Heart right ventricle (tissue), 16 donors: ENCODE measurements at regions not wholly inside any gene's neighbourhood (a gene's known extent, or its start where the extent isn't known, plus 50 kb on each side); places are given as distances from the start of the nearest gene placed in this dataset.

Source experiments
- ATAC-seq, 8 donors: fragments of 200-7000 bp; cut with Tn5 transposase; one replicate each; pipeline ENCODE4 v1.9.1; 2020; ENCODE audit warnings: mild to moderate bottlenecking in 8 of 8, moderate library complexity in 8 of 8, moderate number of reproducible peaks in 1 of 8
- DNase-seq, 2 donors: peaks; one replicate each; pipeline ENCODE4 v3.0.0-alpha.2; 2020
- H3K27ac ChIP-seq, 10 donors: fragments of 200-600 bp; sonication (generic) in 2 of 10; one replicate each; pipeline versions ENCODE4 v1.5.0 to v1.8.0; 2020 to 2022; ENCODE audit warnings: mild to moderate bottlenecking in 3 of 10
- H3K27me3 ChIP-seq, 7 donors: fragments of 200-600 bp; one replicate each; pipeline ENCODE4 v1.8.0; 2021 to 2022; ENCODE audit warnings: mild to moderate bottlenecking in 2 of 7
- H3K36me3 ChIP-seq, 9 donors: fragments of 200-600 bp; sonication (generic) in 1 of 9; one replicate each; pipeline versions ENCODE4 v1.5.0 to v1.8.0; 2020 to 2022; ENCODE audit warnings: mild to moderate bottlenecking in 2 of 9
- H3K4me1 ChIP-seq, 9 donors: fragments of 200-600 bp; sonication (generic) in 1 of 9; one replicate each; pipeline versions ENCODE4 v1.5.0 to v1.8.0; 2020 to 2022; ENCODE audit warnings: mild to moderate bottlenecking in 4 of 9
- H3K4me3 ChIP-seq, 10 donors: fragments of 200-600 bp; sonication (generic) in 2 of 10; one replicate each; pipeline versions ENCODE4 v1.5.0 to v1.8.0; 2020 to 2022; ENCODE audit warnings: mild to moderate bottlenecking in 7 of 10, moderate library complexity in 2 of 10
- H3K9me3 ChIP-seq, 11 donors: fragments of 200-600 bp in 10 of 11; sonication (generic) in 2 of 11; one replicate each; pipeline versions ENCODE4 v1.5.0 to v1.8.0; 2013 to 2022; ENCODE audit warnings: mild to moderate bottlenecking in 2 of 11, control low read depth in 1 of 11, moderate library complexity in 1 of 11
- WGBS, 2 donors: extraction: QIAGEN DNeasy Blood & Tissue Kit; methylation state at CpG; one replicate each; pipeline ENCODE4 v1.1.7; 2013; ENCODE audit warnings: inconsistent platforms in 1 of 2; 5-methylcytosine and 5-hydroxymethylcytosine counted together
- intact Hi-C, 10 donors: fragments of 100-400 bp; cut with DNase I; formaldehyde crosslinking; loops; one replicate each; pipeline versions ENCODE4 v1.11.1 to v1.14.2; 2022
- TF ChIP-seq, protein P1 (sequence below), 9 donors: fragments of 200-600 bp; sonication (generic) in 2 of 9; IDR thresholded peaks; one replicate each; pipeline versions ENCODE4 v1.5.0 to v1.8.0; 2021 to 2022; ENCODE audit warnings: antibody characterized with exemption in 9 of 9, mild to moderate bottlenecking in 5 of 9, moderate library complexity in 1 of 9
- donor health status: Arrhythmogenic right ventricular cardiomyopathy.
- donor health status: ischemic (EF 13 %, LVEDD 7.1; RV severe dilation, severe dysfunction).
- donor health status: healthy with polysubstance abuse.
- donor health status: DM: no; HTN: yes; CAD: no.
- donor health status: DM: no; HTN: no; CAD: no.
- donor health status: ischemic (EF 25% LVEDD 6.9; RV normal size, moderate dysfunction).
- donor health status: ischemic (EF 25% LVEDD 5.7; RV mildly dilated, moderate dysfunction).
- donor health status: healthy.
- donor health status: DM: yes; HTN: yes; CAD: no.
- donor health status: Ischemic cardiomyopathy.
- donor health status: ischemic (EF 35%, LVEDD 5.7; RV mildly dilated, moderate dysfunction).
- donor health status: nonischemic (EF 11% LVEDD 7.7; RV severe dilation, severe dysfunction).
- donor health status: DM: yes; HTN: yes; CAD: no.
- donor health status: PGD.
- donor health status: ischemic (EF 29% LVEDD 5.4; RV normal size, mild dysfunction).
- donor health status: nonischemic (EF 23%, LVEDD 6.1; RV moderate dilation, normal function).

DNA sequence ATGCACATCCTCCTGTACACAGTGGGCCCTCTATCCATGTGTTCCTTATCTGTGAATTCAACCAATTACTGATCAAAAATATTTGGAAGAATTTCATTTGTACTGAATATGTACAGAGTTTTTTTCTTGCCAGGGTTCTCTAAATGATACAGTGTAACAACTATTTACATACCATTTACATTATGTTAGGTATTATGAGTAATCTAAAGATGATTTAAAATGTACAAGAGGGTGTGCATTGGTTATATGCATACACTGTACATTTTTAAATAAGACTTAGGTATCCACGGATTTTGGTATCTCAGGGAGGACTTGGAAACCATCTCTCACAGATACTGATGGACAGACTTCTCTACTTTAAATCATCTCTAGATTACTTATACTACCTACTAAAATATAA lies 1333.9 kb downstream of the PCDH18 start:
- Histone ChIP-seq H3K27me3 (no peaks in the 10 kb centered on the region), H3K4me3 (no peak overlapping the region), H3K4me1 (no peaks in the 10 kb centered on the region), H3K27ac (no peak overlapping the region), H3K36me3 (no peaks in the 10 kb centered on the region), H3K9me3 (no peaks in the 10 kb centered on the region)
- TF ChIP-seq, protein P1, sequence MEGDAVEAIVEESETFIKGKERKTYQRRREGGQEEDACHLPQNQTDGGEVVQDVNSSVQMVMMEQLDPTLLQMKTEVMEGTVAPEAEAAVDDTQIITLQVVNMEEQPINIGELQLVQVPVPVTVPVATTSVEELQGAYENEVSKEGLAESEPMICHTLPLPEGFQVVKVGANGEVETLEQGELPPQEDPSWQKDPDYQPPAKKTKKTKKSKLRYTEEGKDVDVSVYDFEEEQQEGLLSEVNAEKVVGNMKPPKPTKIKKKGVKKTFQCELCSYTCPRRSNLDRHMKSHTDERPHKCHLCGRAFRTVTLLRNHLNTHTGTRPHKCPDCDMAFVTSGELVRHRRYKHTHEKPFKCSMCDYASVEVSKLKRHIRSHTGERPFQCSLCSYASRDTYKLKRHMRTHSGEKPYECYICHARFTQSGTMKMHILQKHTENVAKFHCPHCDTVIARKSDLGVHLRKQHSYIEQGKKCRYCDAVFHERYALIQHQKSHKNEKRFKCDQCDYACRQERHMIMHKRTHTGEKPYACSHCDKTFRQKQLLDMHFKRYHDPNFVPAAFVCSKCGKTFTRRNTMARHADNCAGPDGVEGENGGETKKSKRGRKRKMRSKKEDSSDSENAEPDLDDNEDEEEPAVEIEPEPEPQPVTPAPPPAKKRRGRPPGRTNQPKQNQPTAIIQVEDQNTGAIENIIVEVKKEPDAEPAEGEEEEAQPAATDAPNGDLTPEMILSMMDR (IDR thresholded peaks at IDR 0.05): no peak
- DNase-seq: no peak
- intact Hi-C loops: loop anchor here in 1 of 10 donors (2.0 kb wide), 1 partner anchor 14 kb away; no protein-coding TSS in a partner anchor
- no peak for ATAC-seq
- 84 to 85% methylated on average over 1 of the region's 1 CpG for WGBS, 2 donors

DNA sequence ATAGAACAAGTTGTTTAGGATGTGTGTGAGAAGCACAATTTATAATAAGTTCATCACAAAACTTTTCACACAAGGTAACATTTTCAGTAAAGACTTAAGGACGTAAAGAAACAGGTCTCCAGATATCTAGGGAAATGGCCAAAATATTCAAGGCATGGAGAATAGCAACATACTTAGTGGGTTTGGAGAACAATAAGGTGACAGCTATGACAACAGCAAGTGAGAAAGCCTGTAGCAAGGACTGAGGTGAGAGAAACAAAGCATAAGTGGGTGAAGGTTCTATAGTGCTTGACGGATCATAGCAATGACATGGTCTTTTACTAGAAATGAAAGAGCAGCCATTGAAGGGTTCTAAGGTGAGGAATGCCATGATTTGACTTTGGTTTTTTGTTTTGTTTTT lies 1337.3 kb downstream of the PCDH18 start:
- no peak overlapping the region for H3K27ac ChIP-seq
- no peak overlapping the region for H3K4me3 ChIP-seq
- H3K9me3 ChIP-seq: peaks cover 0 to 2% (median 0%) of the 10 kb centered on the region in 11 donors
- ATAC-seq: no peak
- intact Hi-C loops: no loop called here
- TF ChIP-seq, protein P1 (IDR thresholded peaks at IDR 0.05): no peak
- H3K36me3 ChIP-seq: no peaks in the 10 kb centered on the region
- H3K4me1 ChIP-seq: no peaks in the 10 kb centered on the region
- 84 to 92% methylated on average over 2 of the region's 2 CpGs for WGBS, 2 donors
- H3K27me3 ChIP-seq: no peaks in the 10 kb centered on the region
- DNase-seq: no peak

DNA sequence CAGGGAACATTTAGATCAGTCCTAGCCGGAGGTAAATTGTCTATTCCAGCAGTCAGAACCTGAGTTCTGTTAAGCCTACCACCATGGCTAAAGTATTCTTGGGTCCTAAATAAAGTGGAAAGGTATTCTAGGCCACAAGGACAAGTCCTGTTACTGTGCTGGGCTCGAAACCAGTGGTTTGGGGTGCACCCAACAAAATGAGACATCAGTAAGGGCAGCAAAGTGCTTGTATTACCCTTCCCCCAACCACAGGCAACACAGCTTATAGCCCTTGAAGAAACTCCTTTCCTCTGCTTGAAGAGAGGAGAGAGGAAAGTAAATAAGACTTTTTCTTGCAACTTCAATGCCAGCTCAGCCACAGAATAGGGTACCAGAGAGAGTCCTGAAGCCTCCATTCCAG lies 1345.6 kb downstream of the PCDH18 start:
- 72 to 90% methylated on average over 2 of the region's 2 CpGs for WGBS, 2 donors

DNA sequence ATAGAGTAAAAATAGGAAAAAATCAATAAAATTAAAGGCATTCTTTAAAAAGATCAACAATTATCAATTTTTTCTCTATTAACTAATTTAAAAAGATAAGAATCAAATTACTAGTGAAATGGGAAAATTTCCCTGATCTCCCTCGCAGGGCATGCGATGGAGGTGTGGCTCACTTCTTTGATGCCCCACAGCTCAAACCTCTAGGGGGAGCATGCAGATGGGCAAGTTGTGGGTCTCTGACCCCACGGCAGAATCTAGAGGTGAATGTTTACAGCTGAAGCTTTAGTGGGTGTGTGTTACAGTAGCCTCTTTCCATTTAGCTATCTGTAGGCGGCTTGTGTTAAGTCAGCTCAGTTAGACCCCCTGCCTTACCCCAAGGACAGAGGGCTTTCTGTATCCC lies 1348.8 kb downstream of the PCDH18 start:
- Histone ChIP-seq H3K27ac (no peak overlapping the region), H3K4me1 (no peaks in the 10 kb centered on the region), H3K9me3 (peaks cover 0 to 19% (median 0%) of the 10 kb centered on the region in 11 donors), H3K27me3 (no peaks in the 10 kb centered on the region), H3K4me3 (no peak overlapping the region), H3K36me3 (no peaks in the 10 kb centered on the region)
- DNase-seq (no peak), ATAC-seq (no peak)
- 86 to 90% methylated on average over 4 of the region's 4 CpGs for WGBS, 2 donors
- intact Hi-C loops: no loop called here
- TF ChIP-seq, protein P1 (IDR thresholded peaks at IDR 0.05): no peak

More for the DNA sequence above, 1345.6 kb downstream of the PCDH18 start:
- ATAC-seq: no peak
- H3K4me1 ChIP-seq: no peaks in the 10 kb centered on the region
- H3K9me3 ChIP-seq: peaks cover 0 to 9% (median 0%) of the 10 kb centered on the region in 11 donors
- no peaks in the 10 kb centered on the region for H3K36me3 ChIP-seq
- no peaks in the 10 kb centered on the region for H3K27me3 ChIP-seq
- no peak for DNase-seq
- H3K27ac ChIP-seq: no peak overlapping the region
- H3K4me3 ChIP-seq: no peak overlapping the region
- TF ChIP-seq, protein P1 (IDR thresholded peaks at IDR 0.05): no peak
- intact Hi-C loops: no loop called here
